ENCODE measurements at regions not wholly inside any gene's neighbourhood (a gene's known extent, or its start where the extent isn't known, plus 50 kb on each side); places are given as distances from the start of the nearest gene placed in this dataset.

DNA sequence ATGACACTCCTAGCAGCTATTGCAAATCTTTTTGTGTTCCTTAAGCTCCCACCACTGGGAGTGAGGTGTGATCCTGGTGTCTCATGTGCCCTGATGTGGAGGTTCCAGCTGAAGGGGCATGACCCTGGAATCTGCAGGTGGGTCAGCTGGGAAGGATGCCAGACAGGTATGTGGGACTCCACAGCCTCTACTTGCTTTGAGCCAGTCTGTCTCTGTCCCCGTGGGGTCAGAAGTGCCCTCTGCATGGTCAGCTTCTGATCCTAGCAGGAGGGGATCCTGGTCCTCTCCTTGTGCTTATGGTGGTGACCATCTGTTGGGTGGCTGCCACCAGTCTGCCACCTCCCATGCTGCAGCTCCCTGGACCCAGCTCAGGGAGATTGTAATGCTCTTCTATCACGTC lies 51.1 kb upstream of the COMTD1 start:
- TF ChIP-seq, protein P1, sequence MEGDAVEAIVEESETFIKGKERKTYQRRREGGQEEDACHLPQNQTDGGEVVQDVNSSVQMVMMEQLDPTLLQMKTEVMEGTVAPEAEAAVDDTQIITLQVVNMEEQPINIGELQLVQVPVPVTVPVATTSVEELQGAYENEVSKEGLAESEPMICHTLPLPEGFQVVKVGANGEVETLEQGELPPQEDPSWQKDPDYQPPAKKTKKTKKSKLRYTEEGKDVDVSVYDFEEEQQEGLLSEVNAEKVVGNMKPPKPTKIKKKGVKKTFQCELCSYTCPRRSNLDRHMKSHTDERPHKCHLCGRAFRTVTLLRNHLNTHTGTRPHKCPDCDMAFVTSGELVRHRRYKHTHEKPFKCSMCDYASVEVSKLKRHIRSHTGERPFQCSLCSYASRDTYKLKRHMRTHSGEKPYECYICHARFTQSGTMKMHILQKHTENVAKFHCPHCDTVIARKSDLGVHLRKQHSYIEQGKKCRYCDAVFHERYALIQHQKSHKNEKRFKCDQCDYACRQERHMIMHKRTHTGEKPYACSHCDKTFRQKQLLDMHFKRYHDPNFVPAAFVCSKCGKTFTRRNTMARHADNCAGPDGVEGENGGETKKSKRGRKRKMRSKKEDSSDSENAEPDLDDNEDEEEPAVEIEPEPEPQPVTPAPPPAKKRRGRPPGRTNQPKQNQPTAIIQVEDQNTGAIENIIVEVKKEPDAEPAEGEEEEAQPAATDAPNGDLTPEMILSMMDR (IDR thresholded peaks at IDR 0.05), result no peak
- TF ChIP-seq POLR2A (IDR thresholded peaks at IDR 0.05), result no peak
- TF ChIP-seq POLR2AphosphoS5 (IDR thresholded peaks at IDR 0.05), result no peak

Measured in prostate gland (tissue), 2 donors.